H1 (cell line): ENCODE measurements at regions not wholly inside any gene's neighbourhood (a gene's known extent, or its start where the extent isn't known, plus 50 kb on each side); places are given as distances from the start of the nearest gene placed in this dataset.

ENCODE experiments used
- CTCF ChIA-PET: fragments of 300-600 bp; sonication (Branson Sonifier 250); formaldehyde crosslinking; loops from one replicate; lab custom pipeline; 2021; ENCODE audit not compliant: partially characterized antibody; lab: Charles Lee
- POLR2A ChIA-PET: fragments of 300-600 bp; sonication (Branson Sonifier 250); formaldehyde crosslinking; loops from one replicate; lab custom pipeline; 2021; ENCODE audit warnings: inconsistent platforms; ENCODE audit not compliant: partially characterized antibody; lab: Charles Lee
- DNase-seq, 2 experiments: peaks; one replicate each; pipeline versions ENCODE4 v3.0.0 to v3.0.0-alpha.2; 2010 to 2022; ENCODE audit warnings: low spot score in 2 of 2, low read depth in 1 of 2, mixed read lengths in 1 of 2
- FAIRE-seq: peaks from 2 replicates; lab custom pipeline; 2011; peaks lifted over from hg19 to GRCh38; lab: Jason Lieb, UNC
- H2AFZ ChIP-seq: 2 replicates; pipeline ENCODE4 v1.8.1; 2012; ENCODE audit warnings: low read length, inconsistent platforms
- H2AK5ac ChIP-seq: 2 replicates; pipeline ENCODE4 v1.6.1; 2013; ENCODE audit warnings: low read depth, low read length
- H2BK120ac ChIP-seq: replicated peaks from 2 replicates; pipeline ENCODE3; 2013; ENCODE audit warnings: low read depth, low read length, inconsistent platforms
- H2BK12ac ChIP-seq: 2 replicates; pipeline ENCODE4 v1.6.1; 2013; ENCODE audit warnings: low read depth, low read length
- H2BK15ac ChIP-seq: 2 replicates; pipeline ENCODE4 v1.6.1; 2013; ENCODE audit warnings: low read length
- H2BK20ac ChIP-seq: 2 replicates; pipeline ENCODE4 v1.6.1; 2013; ENCODE audit warnings: low read length
- H2BK5ac ChIP-seq: 2 replicates; pipeline ENCODE4 v1.6.1; 2013; ENCODE audit warnings: low read depth, low read length
- H3K14ac ChIP-seq: 2 replicates; pipeline ENCODE4 v1.6.1; 2013; ENCODE audit warnings: inconsistent platforms; ENCODE audit not compliant: insufficient read length
- H3K18ac ChIP-seq: 2 replicates; pipeline ENCODE4 v1.6.1; 2013; ENCODE audit warnings: low read length; ENCODE audit errors: extremely low read depth
- H3K23ac ChIP-seq: 2 replicates; pipeline ENCODE4 v1.6.1; 2013; ENCODE audit warnings: inconsistent platforms; ENCODE audit not compliant: insufficient read length
- H3K23me2 ChIP-seq: 2 replicates; pipeline ENCODE4 v1.6.1; 2013; ENCODE audit warnings: low read depth, low read length
- H3K27ac ChIP-seq: 2 replicates; pipeline ENCODE4 v1.6.1; 2011; ENCODE audit warnings: low read depth, low read length, inconsistent platforms
- H3K27me3 ChIP-seq, 4 experiments: replicated peaks in 1 of 4; 1 replicate in 1 of 4; 2 replicates in 3 of 4; pipeline versions ENCODE4 v1.6.1 to v1.8.1; 2011 to 2013; ENCODE audit warnings: low read length in 3 of 4, mild to moderate bottlenecking in 3 of 4, inconsistent platforms in 2 of 4, mixed read lengths in 2 of 4, moderate library complexity in 1 of 4; ENCODE audit not compliant: control insufficient read depth in 3 of 4, insufficient read depth in 3 of 4; ENCODE audit errors: extremely low read depth in 1 of 4
- H3K36me3 ChIP-seq, 4 experiments: 2 replicates each; pipeline versions ENCODE4 v1.6.1 to v1.8.1; 2011 to 2013; ENCODE audit warnings: mild to moderate bottlenecking in 4 of 4, low read length in 3 of 4, moderate library complexity in 2 of 4, control low read depth in 1 of 4, inconsistent platforms in 1 of 4; ENCODE audit not compliant: insufficient read depth in 4 of 4, control insufficient read depth in 2 of 4
- H3K4ac ChIP-seq: replicated peaks from 2 replicates; pipeline ENCODE3; 2013; ENCODE audit warnings: low read length, low read depth, mixed read lengths, inconsistent platforms; ENCODE audit not compliant: insufficient read length
- H3K4me1 ChIP-seq, 4 experiments: replicated peaks in 1 of 4; 1 replicate in 1 of 4; 2 replicates in 3 of 4; pipeline versions ENCODE4 v1.6.1 to v1.8.1; 2011 to 2013; ENCODE audit warnings: low read length in 3 of 4, inconsistent platforms in 2 of 4, mixed read lengths in 1 of 4; ENCODE audit not compliant: insufficient read depth in 4 of 4, control insufficient read depth in 3 of 4
- H3K4me2 ChIP-seq, 2 experiments: 2 replicates each; pipeline versions ENCODE4 v1.6.1 to v1.8.1; 2011 to 2013; ENCODE audit warnings: low read depth in 2 of 2, low read length in 2 of 2, control low read depth in 1 of 2, inconsistent platforms in 1 of 2, mild to moderate bottlenecking in 1 of 2; ENCODE audit not compliant: insufficient read depth in 1 of 2
- H3K4me3 ChIP-seq, 4 experiments: fragments of 200-600, 300-600 bp in 1 of 4; sonication (generic), shearing (Covaris generic), sonication (Bioruptor Twin) in 1 of 4; 2 replicates each; pipeline versions ENCODE4 v1.5.1 to v1.8.1; 2011 to 2016; ENCODE audit warnings: low read length in 4 of 4, low read depth in 3 of 4, control low read depth in 2 of 4, inconsistent platforms in 2 of 4, mild to moderate bottlenecking in 2 of 4, mixed read lengths in 1 of 4, moderate library complexity in 1 of 4; ENCODE audit not compliant: insufficient read depth in 2 of 4; ENCODE audit errors: extremely low read depth in 1 of 4
- H3K56ac ChIP-seq: replicated peaks from 2 replicates; pipeline ENCODE3; 2013; ENCODE audit warnings: low read depth, mild to moderate bottlenecking, mixed read lengths, low read length, inconsistent platforms; ENCODE audit not compliant: insufficient read length
- H3K79me1 ChIP-seq: 2 replicates; pipeline ENCODE4 v1.6.1; 2013; ENCODE audit warnings: low read depth, low read length, control low read depth
- H3K79me2 ChIP-seq, 2 experiments: 2 replicates each; pipeline versions ENCODE4 v1.6.1 to v1.8.1; 2012 to 2013; ENCODE audit warnings: low read length in 2 of 2, mild to moderate bottlenecking in 2 of 2, inconsistent platforms in 1 of 2; ENCODE audit not compliant: insufficient read depth in 2 of 2, control insufficient read depth in 1 of 2
- H3K9ac ChIP-seq, 4 experiments: replicated peaks in 1 of 4; 1 replicate in 1 of 4; 2 replicates in 3 of 4; pipeline versions ENCODE4 v1.6.1 to v1.8.1; 2011 to 2013; ENCODE audit warnings: low read depth in 3 of 4, low read length in 3 of 4, control low read depth in 2 of 4, mild to moderate bottlenecking in 2 of 4, moderate library complexity in 2 of 4, inconsistent platforms in 1 of 4; ENCODE audit errors: extremely low read depth in 1 of 4
- H3K9me3 ChIP-seq, 2 experiments: 2 replicates each; pipeline versions ENCODE4 v1.6.1 to v1.8.1; 2012 to 2013; ENCODE audit warnings: mild to moderate bottlenecking in 2 of 2, moderate library complexity in 2 of 2, control low read depth in 1 of 2, inconsistent platforms in 1 of 2, low read depth in 1 of 2, low read length in 1 of 2, mixed read lengths in 1 of 2; ENCODE audit not compliant: insufficient read depth in 2 of 2
- H4K20me1 ChIP-seq, 2 experiments: replicated peaks in 1 of 2; 2 replicates each; pipeline versions ENCODE3 to v1.8.1; 2011 to 2013; ENCODE audit warnings: inconsistent platforms in 2 of 2, low read length in 2 of 2, mild to moderate bottlenecking in 1 of 2; ENCODE audit not compliant: insufficient read depth in 2 of 2, control insufficient read depth in 1 of 2
- H4K5ac ChIP-seq: 2 replicates; pipeline ENCODE4 v1.6.1; 2013; ENCODE audit warnings: low read length, low read depth, mixed read lengths, inconsistent platforms; ENCODE audit not compliant: insufficient read length
- H4K8ac ChIP-seq: 2 replicates; pipeline ENCODE4 v1.8.0; 2013; ENCODE audit warnings: mild to moderate bottlenecking, moderate library complexity, low read length, inconsistent platforms; ENCODE audit not compliant: insufficient read depth; ENCODE audit errors: extremely low read depth
- H4K91ac ChIP-seq: replicated peaks from 2 replicates; pipeline ENCODE3; 2013; ENCODE audit warnings: low read length, mixed read lengths, inconsistent platforms; ENCODE audit not compliant: insufficient read length
- BACH1 ChIP-seq: IDR thresholded peaks from 2 replicates; pipeline ENCODE4 v1.6.1; 2012; ENCODE audit warnings: low read length, improper control_type of control experiment
- CEBPB ChIP-seq: IDR thresholded peaks from 2 replicates; pipeline ENCODE4 v1.6.1; 2012; ENCODE audit warnings: low read depth, low read length
- RAD21 ChIP-seq, 2 experiments: IDR thresholded peaks in 1 of 2; conservative IDR thresholded peaks in 1 of 2; 2 replicates each; pipeline ENCODE4 v1.6.1; 2011; ENCODE audit warnings: low read depth in 2 of 2, low read length in 2 of 2, improper control_type of control experiment in 1 of 2, inconsistent platforms in 1 of 2, mild to moderate bottlenecking in 1 of 2, moderate library complexity in 1 of 2
- RXRA ChIP-seq: IDR thresholded peaks from 2 replicates; pipeline ENCODE4 v1.6.1; 2011; ENCODE audit warnings: low read depth, mild to moderate bottlenecking, low read length, moderate library complexity; ENCODE audit not compliant: insufficient read depth
- SAP30 ChIP-seq: fragments of 300-600 bp; sonication (generic); IDR thresholded peaks from 2 replicates; pipeline ENCODE4 v1.7.1; 2012; ENCODE audit warnings: low read length, moderate library complexity, mild to moderate bottlenecking, inconsistent platforms; ENCODE audit not compliant: insufficient read depth, insufficient replicate concordance
- WGBS, 2 experiments: shearing (Covaris generic) in 1 of 2; methylation state at CpG; one replicate each; pipeline versions ENCODE4 v1.1.6 to v1.1.7; 2013 to 2015; ENCODE audit warnings: low lambda C conversion rate in 2 of 2, mixed read lengths in 2 of 2, inconsistent platforms in 1 of 2, low coverage in 1 of 2, missing lambda C conversion rate in 1 of 2; ENCODE audit not compliant: insufficient replicate concordance in 2 of 2, insufficient coverage in 1 of 2, insufficient read length in 1 of 2; ENCODE audit errors: extremely low coverage in 1 of 2, missing lambda C conversion rate in 1 of 2; 5-methylcytosine and 5-hydroxymethylcytosine counted together

DNA sequence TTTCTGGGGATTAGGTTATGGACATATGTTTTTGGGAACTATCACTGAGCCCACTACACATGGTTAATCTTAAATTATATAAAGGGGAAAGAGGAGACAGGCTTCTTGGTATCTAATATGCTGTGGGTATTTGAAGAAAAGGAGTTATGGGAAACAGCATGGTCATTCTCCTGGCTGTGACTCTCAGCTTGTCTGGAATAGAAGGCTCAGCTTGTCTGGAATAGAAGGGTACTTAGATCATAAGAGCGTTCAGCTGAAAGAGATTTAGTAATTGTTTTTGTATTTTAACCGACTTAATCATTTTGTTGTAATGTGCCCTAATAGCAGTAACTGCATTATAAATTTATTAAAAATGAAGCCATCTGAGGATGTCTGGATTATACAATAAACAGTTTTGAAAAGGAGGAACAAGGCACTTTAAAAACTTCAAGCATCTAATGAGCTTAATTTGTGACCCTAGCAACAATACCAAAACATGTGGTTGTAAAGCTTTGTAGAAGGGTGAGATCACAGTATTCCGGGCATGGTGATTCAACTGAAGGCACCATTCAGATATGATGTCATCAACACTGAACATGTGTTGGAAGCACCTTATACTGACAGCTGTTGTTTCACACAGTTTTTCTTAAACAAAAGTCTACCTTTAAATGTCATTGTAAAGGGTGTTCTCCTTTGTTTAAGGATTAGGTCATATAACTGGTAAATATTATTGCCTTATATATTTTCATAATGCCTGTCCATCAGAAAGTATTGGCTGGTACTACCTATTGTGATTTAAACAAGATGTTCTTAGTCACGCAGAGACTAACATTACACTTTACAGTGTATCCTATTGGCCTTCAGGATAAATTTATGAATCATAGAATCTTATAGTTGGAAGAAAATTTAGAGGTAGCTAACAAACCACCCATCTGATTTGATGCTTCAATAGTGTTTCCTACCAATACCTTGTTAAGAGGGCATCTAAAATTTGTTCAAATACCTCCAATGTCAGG lies 2174.1 kb upstream of the WWC1 start:
- Histone ChIP-seq H2BK120ac (no peak overlapping the region), H3K79me2 (no peaks in the 10 kb centered on the region), H3K23me2 (no peaks in the 10 kb centered on the region), H3K4me3 (no peak overlapping the region), H3K4me1 (no peaks in the 10 kb centered on the region), H3K27ac (no peak overlapping the region), H3K36me3 (no peaks in the 10 kb centered on the region), H2AK5ac (no peak overlapping the region), H4K91ac (no peak overlapping the region), H3K14ac (no peak overlapping the region), H4K5ac (no peak overlapping the region), H4K8ac (no peak overlapping the region), H2BK12ac (no peak overlapping the region), H3K27me3 (no peaks in the 10 kb centered on the region), H3K9ac (no peak overlapping the region), H3K4me2 (no peak overlapping the region), H3K56ac (no peak overlapping the region), H4K20me1 (no peaks in the 10 kb centered on the region), H2AFZ (no peak overlapping the region), H3K79me1 (no peaks in the 10 kb centered on the region), H3K23ac (no peak overlapping the region), H3K18ac (no peak overlapping the region), H2BK15ac (no peak overlapping the region), H3K4ac (no peak overlapping the region), H2BK20ac (no peak overlapping the region), H2BK5ac (no peak overlapping the region), H3K9me3 (no peaks in the 10 kb centered on the region)
- FAIRE-seq = no peak
- no peak for DNase-seq
- CTCF ChIA-PET = interaction anchor here (1.3 kb wide), 1 partner anchor 44 kb away, joined by 4 read pairs; no protein-coding TSS in a partner anchor
- 93% methylated on average over 4 of the region's 4 CpGs; no CpG with 5 or more reads in 1 of the 2 experiments for WGBS, 2 experiments
- POLR2A ChIA-PET = interaction anchor here (1.6 kb wide), 1 partner anchor 11 kb away, joined by 3 read pairs; no protein-coding TSS in a partner anchor
- TF ChIP-seq RAD21 (IDR thresholded peaks at IDR 0.05 in 1 of 2, conservative IDR thresholded peaks at IDR 0.05 in 1 of 2; ENCODE audit: low read depth in 2 of 2, low read length in 2 of 2) (no peak), CEBPB (no peak), RXRA (no peak), BACH1 (no peak), SAP30 (no peak)
